ENCODE measurements at regions not wholly inside any gene's neighbourhood (a gene's known extent, or its start where the extent isn't known, plus 50 kb on each side); places are given as distances from the start of the nearest gene placed in this dataset.

GRCh38 chr12:83326666-83327065 lies 640.0 kb downstream of the TMTC2 start:
- CTCF ChIA-PET, result no interaction called here
- intact Hi-C loops (cut with micrococcal nuclease), result no loop called here
- Histone ChIP-seq H3K27me3 (replicated peaks in 1 of 4; ENCODE audit: control extremely low read depth in 1 of 4, control insufficient read depth in 3 of 4, insufficient read depth in 4 of 4, low read length in 3 of 4) (no peaks in the 10 kb centered on the region), H3K36me3 (replicated peaks in 1 of 2; ENCODE audit: control extremely low read depth in 1 of 2, control insufficient read depth in 1 of 2, extremely low read depth in 1 of 2, insufficient read depth in 2 of 2, low read length in 1 of 2) (no peaks in the 10 kb centered on the region), H3K9me3 (ENCODE audit: control extremely low read depth in 1 of 3, control insufficient read depth in 2 of 3, insufficient read depth in 1 of 3, low read length in 2 of 3) (peaks cover 0 to 4% (median 0%) of the 10 kb centered on the region in 3 donors), H2AFZ (ENCODE audit: insufficient read depth, low read depth, low read length, poor library complexity, severe bottlenecking) (no peak overlapping the region), H3K4me2 (replicated peaks; ENCODE audit: low read depth, low read length, poor library complexity, severe bottlenecking) (no peak overlapping the region), H3K27ac (ENCODE audit: low read length in 2 of 2) (no peak overlapping the region), H3K79me2 (ENCODE audit: control insufficient read depth, insufficient read depth, low read length) (no peaks in the 10 kb centered on the region), H3K4me3 (ENCODE audit: control extremely low read depth in 1 of 5, extremely low read depth in 1 of 5, insufficient read depth in 1 of 5, low read depth in 2 of 5, low read length in 4 of 5) (no peak overlapping the region), H3K4me1 (ENCODE audit: control insufficient read depth in 2 of 2, insufficient read depth in 2 of 2, low read length in 2 of 2) (no peaks in the 10 kb centered on the region), H4K20me1 (ENCODE audit: control insufficient read depth, insufficient read depth, low read length, poor library complexity, severe bottlenecking) (no peaks in the 10 kb centered on the region), H3K9ac (ENCODE audit: low read length) (no peak overlapping the region)
- TF ChIP-seq CTCF (IDR thresholded peaks at IDR 0.05) (no peak), EZH2 (IDR thresholded peaks at IDR 0.05; ENCODE audit: borderline replicate concordance, insufficient read depth, low read depth, low read length, poor library complexity, severe bottlenecking) (no peak)
- Mint-ChIP-seq H3K4me3 (no peak overlapping the region), H3K27me3 (no peaks in the 10 kb centered on the region), H3K9me3 (ENCODE audit: insufficient read depth) (no peaks in the 10 kb centered on the region), H3K4me1 (no peaks in the 10 kb centered on the region), H3K27ac (no peak overlapping the region)
- ATAC-seq (ENCODE audit: low read depth) (no peak), DNase-seq (no peak)
- POLR2A ChIA-PET, result no interaction called here

DNA sequence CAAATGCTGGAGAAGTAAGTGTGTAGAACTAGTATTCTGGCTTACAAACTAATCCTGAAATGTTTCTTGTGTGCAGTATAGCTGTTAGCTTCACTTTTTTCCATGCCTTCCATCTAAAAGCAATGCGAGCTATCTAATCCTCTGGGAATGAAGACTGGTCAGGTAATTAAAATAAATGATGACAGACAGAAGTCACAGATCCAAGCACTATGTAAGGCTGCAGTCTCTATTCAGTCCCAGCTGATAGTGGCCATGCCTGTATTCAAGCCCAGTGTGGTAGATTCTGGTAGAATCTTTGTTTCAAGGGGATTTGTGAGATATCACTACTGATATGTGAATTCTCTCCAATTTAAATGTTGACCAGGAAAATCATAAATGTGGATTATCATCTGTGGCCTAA lies 637.2 kb downstream of the TMTC2 start:
- H3K9me3 Mint-ChIP-seq (ENCODE audit: insufficient read depth), result peaks cover 2% of the 10 kb centered on the region
- Histone ChIP-seq H3K36me3 (replicated peaks in 1 of 2; ENCODE audit: control extremely low read depth in 1 of 2, control insufficient read depth in 1 of 2, extremely low read depth in 1 of 2, insufficient read depth in 2 of 2, low read length in 1 of 2) (no peaks in the 10 kb centered on the region), H3K4me1 (ENCODE audit: control insufficient read depth in 2 of 2, insufficient read depth in 2 of 2, low read length in 2 of 2) (no peaks in the 10 kb centered on the region), H2AFZ (ENCODE audit: insufficient read depth, low read depth, low read length, poor library complexity, severe bottlenecking) (no peak overlapping the region), H3K27me3 (replicated peaks in 1 of 4; ENCODE audit: control extremely low read depth in 1 of 4, control insufficient read depth in 3 of 4, insufficient read depth in 4 of 4, low read length in 3 of 4) (no peaks in the 10 kb centered on the region), H3K9ac (ENCODE audit: low read length) (no peak overlapping the region), H3K4me3 (ENCODE audit: control extremely low read depth in 1 of 5, extremely low read depth in 1 of 5, insufficient read depth in 1 of 5, low read depth in 2 of 5, low read length in 4 of 5) (no peak overlapping the region), H3K9me3 (ENCODE audit: control extremely low read depth in 1 of 3, control insufficient read depth in 2 of 3, insufficient read depth in 1 of 3, low read length in 2 of 3) (peaks cover 0 to 4% (median 0%) of the 10 kb centered on the region in 3 donors), H3K27ac (ENCODE audit: low read length in 2 of 2) (no peak overlapping the region), H3K79me2 (ENCODE audit: control insufficient read depth, insufficient read depth, low read length) (no peaks in the 10 kb centered on the region), H3K4me2 (replicated peaks; ENCODE audit: low read depth, low read length, poor library complexity, severe bottlenecking) (no peak overlapping the region), H4K20me1 (ENCODE audit: control insufficient read depth, insufficient read depth, low read length, poor library complexity, severe bottlenecking) (no peaks in the 10 kb centered on the region)
- no CpG with 5 or more reads among the region's 1 CpG for WGBS (ENCODE audit: insufficient coverage)
- intact Hi-C loops (cut with micrococcal nuclease), result no loop called here
- H3K4me3 Mint-ChIP-seq, result no peak overlapping the region
- H3K27ac Mint-ChIP-seq, result no peak overlapping the region
- H3K27me3 Mint-ChIP-seq, result no peaks in the 10 kb centered on the region
- ChIA-PET CTCF (no interaction called here), POLR2A (no interaction called here)
- DNase-seq, result no peak
- no peak for ATAC-seq (ENCODE audit: low read depth)
- no peaks in the 10 kb centered on the region for H3K4me1 Mint-ChIP-seq
- TF ChIP-seq CTCF (IDR thresholded peaks at IDR 0.05), result no peak
- TF ChIP-seq EZH2 (IDR thresholded peaks at IDR 0.05; ENCODE audit: borderline replicate concordance, insufficient read depth, low read depth, low read length, poor library complexity, severe bottlenecking), result no peak

All from B cell (primary cell).